HG02938 (cell line): ENCODE measurements at regions not wholly inside any gene's neighbourhood (a gene's known extent, or its start where the extent isn't known, plus 50 kb on each side); places are given as distances from the start of the nearest gene placed in this dataset.
"Not testable (repeated sequence)": the region's sequence is repeated elsewhere in the genome, so short reads cannot be mapped to it uniquely, and the experiment has no call there.

Source experiments
- ATAC-seq: cut with Tn5 transposase; IDR thresholded peaks from one replicate; pipeline ENCODE4 v1.9.1; 2021; ENCODE audit warnings: mild to moderate bottlenecking, moderate library complexity; ENCODE audit not compliant: unreplicated experiment

GRCh38 chr14:71752111-71752738 lies 180.0 kb upstream of the RGS6 start:
- ATAC-seq: no peak

- ATAC-seq: no peak
Measured at GRCh38 chr14:71753126-71753830, 179.0 kb upstream of the RGS6 start.

GRCh38 chr14:71753976-71754375 lies 178.3 kb upstream of the RGS6 start:
- ATAC-seq: no peak

GRCh38 chr14:71754422-71755095 lies 177.7 kb upstream of the RGS6 start:
- no peak for ATAC-seq

GRCh38 chr14:71758229-71758951 lies 173.8 kb upstream of the RGS6 start:
- no peak for ATAC-seq

GRCh38 chr14:71762575-71762974 lies 169.7 kb upstream of the RGS6 start:
- no peak for ATAC-seq

- no peak for ATAC-seq
Measured at GRCh38 chr14:71764701-71765382, 167.4 kb upstream of the RGS6 start.

GRCh38 chr14:71765505-71765904 lies 166.7 kb upstream of the RGS6 start:
- no peak for ATAC-seq

- ATAC-seq: no peak
Measured at GRCh38 chr14:71770431-71770830, 161.8 kb upstream of the RGS6 start.

GRCh38 chr14:71771421-71771820 lies 160.8 kb upstream of the RGS6 start:
- ATAC-seq: not testable (repeated sequence)

GRCh38 chr14:71771996-71772395 lies 160.2 kb upstream of the RGS6 start:
- not testable (repeated sequence) for ATAC-seq

- ATAC-seq: no peak
Measured at GRCh38 chr14:71773898-71774481, 158.2 kb upstream of the RGS6 start.

GRCh38 chr14:71776471-71777360 lies 155.5 kb upstream of the RGS6 start:
- no peak for ATAC-seq

- ATAC-seq: no peak
Measured at GRCh38 chr14:71780075-71780474, 152.2 kb upstream of the RGS6 start.

GRCh38 chr14:71780822-71781221 lies 151.4 kb upstream of the RGS6 start:
- ATAC-seq: no peak

GRCh38 chr14:71783088-71783487 lies 149.1 kb upstream of the RGS6 start:
- ATAC-seq: no peak

- no peak for ATAC-seq
Measured at GRCh38 chr14:71783786-71784185, 148.4 kb upstream of the RGS6 start.

GRCh38 chr14:71789005-71789404 lies 143.2 kb upstream of the RGS6 start:
- ATAC-seq: no peak

- ATAC-seq: no peak
Measured at GRCh38 chr14:71799841-71800240, 132.4 kb upstream of the RGS6 start.

- ATAC-seq: no peak
Measured at GRCh38 chr14:71800878-71801277, 131.4 kb upstream of the RGS6 start.
